Neural crest cell (in vitro differentiated cells): ENCODE measurements at regions not wholly inside any gene's neighbourhood (a gene's known extent, or its start where the extent isn't known, plus 50 kb on each side); places are given as distances from the start of the nearest gene placed in this dataset.

Source experiments
- DNase-seq: peaks from one replicate; pipeline ENCODE4 v3.0.0; 2021; ENCODE audit warnings: low read depth, mixed read lengths, low spot score
- H3K27ac Mint-ChIP-seq: one replicate; pipeline ENCODE4 v1.8.0; 2021; ENCODE audit warnings: mild to moderate bottlenecking, mixed read lengths; ENCODE audit not compliant: unreplicated experiment
- H3K27me3 Mint-ChIP-seq: 2 replicates; pipeline ENCODE4 v1.8.0; 2021; ENCODE audit warnings: low read depth, mild to moderate bottlenecking, mixed read lengths
- H3K36me3 Mint-ChIP-seq: 2 replicates; pipeline ENCODE4 v1.8.0; 2021; ENCODE audit warnings: low read depth, mild to moderate bottlenecking, mixed read lengths
- H3K4me1 Mint-ChIP-seq: 2 replicates; pipeline ENCODE4 v1.8.0; 2021; ENCODE audit warnings: mixed read lengths
- H3K4me3 Mint-ChIP-seq: one replicate; pipeline ENCODE4 v1.8.0; 2021; ENCODE audit warnings: mild to moderate bottlenecking, mixed read lengths
- H3K9me3 Mint-ChIP-seq: 2 replicates; pipeline ENCODE4 v1.8.0; 2021; ENCODE audit warnings: mixed read lengths
- TF ChIP-seq, protein P1 (sequence below): fragments of 200-600 bp; sonication (generic); conservative IDR thresholded peaks from 2 replicates; pipeline ENCODE4 v1.5.0; 2021; ENCODE audit warnings: antibody characterized with exemption, mild to moderate bottlenecking

DNA sequence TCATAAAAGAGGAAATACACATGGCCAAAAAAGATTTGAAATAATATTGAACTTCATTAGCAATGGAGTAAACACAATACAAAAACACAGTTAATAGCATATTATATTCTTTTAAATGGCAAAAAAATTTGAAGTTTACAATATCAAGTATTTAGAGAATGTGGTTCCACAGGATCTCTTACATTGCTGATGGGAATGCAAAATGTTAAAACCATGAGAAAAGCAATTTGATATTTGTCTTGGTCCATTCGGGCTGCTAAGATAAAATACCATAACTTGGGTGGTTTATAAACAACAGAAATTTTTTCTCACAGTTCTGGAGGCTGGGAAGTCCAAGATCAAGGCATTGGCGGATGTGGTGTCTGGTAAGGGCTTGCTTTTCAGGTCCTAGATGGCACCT lies 154.0 kb upstream of the PLN start:
- Mint-ChIP-seq H3K4me1 (no peaks in the 10 kb centered on the region), H3K36me3 (no peaks in the 10 kb centered on the region), H3K27ac (peak overlapping the region; percentile 28), H3K9me3 (peaks cover 2% of the 10 kb centered on the region), H3K27me3 (no peaks in the 10 kb centered on the region), H3K4me3 (no peak overlapping the region)
- DNase-seq: no peak
- TF ChIP-seq, protein P1, sequence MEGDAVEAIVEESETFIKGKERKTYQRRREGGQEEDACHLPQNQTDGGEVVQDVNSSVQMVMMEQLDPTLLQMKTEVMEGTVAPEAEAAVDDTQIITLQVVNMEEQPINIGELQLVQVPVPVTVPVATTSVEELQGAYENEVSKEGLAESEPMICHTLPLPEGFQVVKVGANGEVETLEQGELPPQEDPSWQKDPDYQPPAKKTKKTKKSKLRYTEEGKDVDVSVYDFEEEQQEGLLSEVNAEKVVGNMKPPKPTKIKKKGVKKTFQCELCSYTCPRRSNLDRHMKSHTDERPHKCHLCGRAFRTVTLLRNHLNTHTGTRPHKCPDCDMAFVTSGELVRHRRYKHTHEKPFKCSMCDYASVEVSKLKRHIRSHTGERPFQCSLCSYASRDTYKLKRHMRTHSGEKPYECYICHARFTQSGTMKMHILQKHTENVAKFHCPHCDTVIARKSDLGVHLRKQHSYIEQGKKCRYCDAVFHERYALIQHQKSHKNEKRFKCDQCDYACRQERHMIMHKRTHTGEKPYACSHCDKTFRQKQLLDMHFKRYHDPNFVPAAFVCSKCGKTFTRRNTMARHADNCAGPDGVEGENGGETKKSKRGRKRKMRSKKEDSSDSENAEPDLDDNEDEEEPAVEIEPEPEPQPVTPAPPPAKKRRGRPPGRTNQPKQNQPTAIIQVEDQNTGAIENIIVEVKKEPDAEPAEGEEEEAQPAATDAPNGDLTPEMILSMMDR: no peak

DNA sequence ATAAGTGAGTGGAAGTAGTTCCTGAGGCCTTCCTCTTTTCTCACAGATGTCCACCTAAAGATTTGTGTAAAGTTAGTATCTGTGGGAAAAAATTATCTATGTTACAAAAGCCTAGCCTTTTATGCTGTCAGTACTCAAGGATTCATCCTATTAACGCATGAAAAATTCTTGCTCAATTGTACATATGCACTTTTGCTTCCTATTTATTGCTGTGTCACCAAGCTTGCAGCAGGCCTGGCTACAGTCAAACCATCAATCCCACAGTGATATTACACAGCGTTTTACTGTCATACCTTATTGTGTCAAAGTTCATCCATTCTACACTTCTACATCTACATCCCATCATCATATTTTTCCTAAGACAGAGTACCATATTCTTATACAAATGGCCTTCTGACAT lies 151.1 kb upstream of the PLN start:
- Mint-ChIP-seq H3K9me3 (peaks cover 5% of the 10 kb centered on the region), H3K27me3 (no peaks in the 10 kb centered on the region), H3K27ac (no peak overlapping the region), H3K4me1 (peaks cover 4% of the 10 kb centered on the region), H3K4me3 (no peak overlapping the region), H3K36me3 (no peaks in the 10 kb centered on the region)
- no peak for DNase-seq
- TF ChIP-seq, protein P1: no peak

- Mint-ChIP-seq H3K4me1 (peaks cover 4% of the 10 kb centered on the region), H3K27ac (peak overlapping the region; percentile 46), H3K4me3 (no peak overlapping the region), H3K9me3 (peaks cover 5% of the 10 kb centered on the region), H3K27me3 (no peaks in the 10 kb centered on the region), H3K36me3 (no peaks in the 10 kb centered on the region)
- TF ChIP-seq, protein P1: no peak
- DNase-seq: no peak
Observed at GRCh38 chr6:118397671-118398465, 150.2 kb upstream of the PLN start.

GRCh38 chr6:118400098-118400497 lies 148.0 kb upstream of the PLN start:
- H3K9me3 Mint-ChIP-seq: peaks cover 3% of the 10 kb centered on the region
- no peak for DNase-seq
- no peak overlapping the region for H3K4me3 Mint-ChIP-seq
- no peaks in the 10 kb centered on the region for H3K36me3 Mint-ChIP-seq
- no peaks in the 10 kb centered on the region for H3K27me3 Mint-ChIP-seq
- TF ChIP-seq, protein P1: no peak
- peak overlapping the region; percentile 77 for H3K27ac Mint-ChIP-seq
- peaks cover 4% of the 10 kb centered on the region for H3K4me1 Mint-ChIP-seq

DNA sequence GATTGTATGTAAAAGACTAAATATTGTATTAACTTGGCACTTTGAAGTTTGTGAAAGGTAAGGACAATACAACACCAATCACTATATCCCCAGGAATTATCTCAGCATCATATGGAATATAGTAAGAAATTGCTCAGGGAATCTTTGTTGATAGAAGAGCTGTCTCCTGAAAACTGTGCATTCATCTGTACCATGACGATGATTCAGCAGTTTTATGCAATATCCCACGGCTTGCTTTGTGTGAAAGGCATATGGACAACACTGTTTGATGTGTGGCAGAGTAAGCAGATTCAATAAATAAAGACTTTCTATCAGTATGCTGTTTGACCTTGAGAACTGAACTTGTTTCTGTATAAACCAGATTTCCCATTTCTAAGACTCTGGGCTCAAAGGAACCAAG lies 147.5 kb upstream of the PLN start:
- peaks cover 4% of the 10 kb centered on the region for H3K4me1 Mint-ChIP-seq
- TF ChIP-seq, protein P1: no peak
- H3K9me3 Mint-ChIP-seq: peaks cover 3% of the 10 kb centered on the region
- no peaks in the 10 kb centered on the region for H3K36me3 Mint-ChIP-seq
- H3K27ac Mint-ChIP-seq: no peak overlapping the region
- H3K4me3 Mint-ChIP-seq: no peak overlapping the region
- DNase-seq: no peak
- no peaks in the 10 kb centered on the region for H3K27me3 Mint-ChIP-seq
